B cell (primary cell): ENCODE measurements at regions not wholly inside any gene's neighbourhood (a gene's known extent, or its start where the extent isn't known, plus 50 kb on each side); places are given as distances from the start of the nearest gene placed in this dataset.

Source experiments
- CTCF ChIP-seq: fragments of 200-600 bp; IDR thresholded peaks from one replicate; pipeline ENCODE4 v1.8.0; 2022; ENCODE audit warnings: antibody characterized with exemption, mild to moderate bottlenecking
- EZH2 ChIP-seq: IDR thresholded peaks from 2 replicates; pipeline ENCODE4 v1.6.1; 2012; ENCODE audit warnings: borderline replicate concordance, low read depth, mild to moderate bottlenecking, moderate library complexity, low read length; ENCODE audit not compliant: insufficient read depth, poor library complexity, severe bottlenecking

- no peak for TF ChIP-seq CTCF
- no peak for TF ChIP-seq EZH2
These were observed 747.6 kb upstream of the EDIL3 start for GRCh38 chr5:85132269-85132668.
